HL-60 (cell line): ENCODE measurements at regions not wholly inside any gene's neighbourhood (a gene's known extent, or its start where the extent isn't known, plus 50 kb on each side); places are given as distances from the start of the nearest gene placed in this dataset.

Source experiments
- DNase-seq, 2 experiments: peaks; one replicate each; pipeline ENCODE4 v3.0.0-alpha.2; 2010 to 2020; ENCODE audit warnings: low read depth in 1 of 2, low spot score in 1 of 2
- H3K27ac ChIP-seq: fragments of 250-450 bp; sonication (Bioruptor Pico); replicated peaks from 2 replicates; pipeline ENCODE4 v1.5.1; 2020; ENCODE audit warnings: mild to moderate bottlenecking, moderate library complexity
- H3K27me3 ChIP-seq: fragments of 250-450 bp; sonication (Bioruptor Pico); 2 replicates; pipeline ENCODE4 v1.5.1; 2021; ENCODE audit warnings: mild to moderate bottlenecking, moderate library complexity; ENCODE audit not compliant: insufficient read depth, poor library complexity, severe bottlenecking
- H3K4me3 ChIP-seq: replicated peaks from 2 replicates; pipeline ENCODE4 v1.5.1; 2011; ENCODE audit warnings: mild to moderate bottlenecking, control low read depth, low read length; ENCODE audit not compliant: insufficient read depth
- CTCF ChIP-seq: IDR thresholded peaks from one replicate; pipeline ENCODE4 v1.5.1; 2011; ENCODE audit warnings: low read length, control low read depth, inconsistent platforms; ENCODE audit not compliant: insufficient read depth
- GABPA ChIP-seq: IDR thresholded peaks from 2 replicates; pipeline ENCODE4 v1.6.1; 2012; ENCODE audit warnings: low read depth
- POLR2AphosphoS5 ChIP-seq: IDR thresholded peaks from 2 replicates; pipeline ENCODE4 v1.6.1; 2012; ENCODE audit warnings: low read depth
- REST ChIP-seq: IDR thresholded peaks from 2 replicates; pipeline ENCODE4 v1.6.1; 2012; ENCODE audit warnings: low read depth; ENCODE audit not compliant: insufficient replicate concordance
- SPI1 ChIP-seq: IDR thresholded peaks from 2 replicates; pipeline ENCODE4 v1.6.1; 2012; ENCODE audit warnings: low read depth, mild to moderate bottlenecking, borderline replicate concordance

GRCh38 chr14:86540636-86541247 is 1010.8 kb downstream of the FLRT2 start:
- Histone ChIP-seq H3K27me3 (no peaks in the 10 kb centered on the region), H3K27ac (no peak overlapping the region), H3K4me3 (no peak overlapping the region)
- no peak for DNase-seq
- no peak for TF ChIP-seq SPI1
- TF ChIP-seq GABPA, result no peak
- no peak for TF ChIP-seq REST
- no peak for TF ChIP-seq POLR2AphosphoS5
- TF ChIP-seq CTCF, result no peak

- no peak overlapping the region for H3K4me3 ChIP-seq
- no peaks in the 10 kb centered on the region for H3K27me3 ChIP-seq
- no peak overlapping the region for H3K27ac ChIP-seq
- no peak for DNase-seq
- TF ChIP-seq POLR2AphosphoS5 (no peak), REST (no peak), GABPA (no peak), SPI1 (no peak), CTCF (no peak)
These were observed 1009.6 kb downstream of the FLRT2 start for GRCh38 chr14:86539361-86540070.

- no peak for DNase-seq
- Histone ChIP-seq H3K4me3 (no peak overlapping the region), H3K27me3 (no peaks in the 10 kb centered on the region), H3K27ac (no peak overlapping the region)
- TF ChIP-seq CTCF, result no peak
- no peak for TF ChIP-seq REST
- no peak for TF ChIP-seq GABPA
- no peak for TF ChIP-seq SPI1
- no peak for TF ChIP-seq POLR2AphosphoS5
These were observed 1003.9 kb downstream of the FLRT2 start for GRCh38 chr14:86533834-86534233.
